Breast epithelium (tissue), 3 donors: ENCODE measurements at regions not wholly inside any gene's neighbourhood (a gene's known extent, or its start where the extent isn't known, plus 50 kb on each side); places are given as distances from the start of the nearest gene placed in this dataset.

Source experiments
- CTCF ChIP-seq, 3 donors: fragments of 450-650 bp; IDR thresholded peaks; one replicate each; pipeline ENCODE4 v1.5.1; 2016 to 2017; ENCODE audit warnings: antibody characterized with exemption in 3 of 3, mild to moderate bottlenecking in 3 of 3, moderate library complexity in 3 of 3
- POLR2A ChIP-seq: fragments of 450-650 bp; IDR thresholded peaks from one replicate; pipeline ENCODE4 v1.6.1; 2016; ENCODE audit warnings: antibody characterized with exemption, mild to moderate bottlenecking, moderate library complexity
- POLR2AphosphoS5 ChIP-seq, 3 donors: sonication (generic); formaldehyde crosslinking; IDR thresholded peaks; one replicate each; pipeline ENCODE4 v1.6.1; 2017; ENCODE audit warnings: antibody characterized with exemption in 3 of 3

DNA sequence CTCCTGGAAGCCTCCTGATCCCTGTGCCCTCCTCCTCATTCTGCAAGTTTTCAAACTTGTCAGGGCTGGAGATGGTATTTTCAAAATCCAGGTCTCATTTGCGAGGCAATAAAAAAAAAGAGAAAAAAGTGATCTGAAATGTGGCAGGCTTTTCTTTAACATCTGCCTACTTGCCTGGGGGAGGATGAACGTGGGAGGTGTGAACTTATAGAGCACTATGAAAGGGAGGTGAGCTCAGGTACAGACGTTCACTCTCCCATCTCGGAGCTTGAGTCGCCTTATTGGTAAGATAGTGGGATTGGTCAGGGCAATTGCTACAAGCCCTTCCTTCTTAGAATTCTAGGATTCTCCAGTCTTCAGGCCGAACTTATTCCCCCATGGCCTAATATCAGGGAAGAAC is 104.8 kb upstream of the CADM1 start:
- TF ChIP-seq CTCF (IDR thresholded peaks at IDR 0.05): no peak
- no peak for TF ChIP-seq POLR2AphosphoS5 (IDR thresholded peaks at IDR 0.05)
- TF ChIP-seq POLR2A: no peak
